A673 (cell line): ENCODE measurements at regions not wholly inside any gene's neighbourhood (a gene's known extent, or its start where the extent isn't known, plus 50 kb on each side); places are given as distances from the start of the nearest gene placed in this dataset.

Source experiments
- BruUV-seq: library from RNA; stranded (reverse); fragments of 400-500 nt; replicated peaks from 2 replicates; lab custom pipeline; 2021; lab: Mats Ljungman, UMichigan
- CTCF ChIA-PET: fragments of 300-600 bp; sonication (Branson Sonifier 250); formaldehyde crosslinking; loops from one replicate; lab custom pipeline; 2022; ENCODE audit warnings: antibody characterized with exemption; lab: Charles Lee
- POLR2A ChIA-PET: fragments of 300-600 bp; sonication (Branson Sonifier 250); formaldehyde crosslinking; loops from one replicate; lab custom pipeline; 2022; ENCODE audit warnings: antibody characterized with exemption; ENCODE audit not compliant: low non-redundant PET; lab: Charles Lee
- DNase-seq: peaks from one replicate; pipeline ENCODE4 v3.0.0-alpha.2; 2015; ENCODE audit warnings: low spot score
- H3K27ac ChIP-seq: fragments of 200-600 bp; sonication (generic); 2 replicates; pipeline ENCODE4 v1.5.1; 2016; ENCODE audit warnings: mixed run types, low read depth, mild to moderate bottlenecking, mixed read lengths, antibody characterized with exemption, low read length; ENCODE audit not compliant: poor library complexity, severe bottlenecking
- H3K27me3 ChIP-seq: fragments of 200-600 bp; sonication (generic); replicated peaks from 2 replicates; pipeline ENCODE4 v1.6.1; 2017; ENCODE audit warnings: mixed run types, low read depth, mild to moderate bottlenecking, mixed read lengths, antibody characterized with exemption, low read length; ENCODE audit not compliant: insufficient read depth, poor library complexity
- H3K36me3 ChIP-seq: fragments of 200-600 bp; sonication (generic); 2 replicates; pipeline ENCODE4 v1.6.1; 2016; ENCODE audit warnings: mixed run types, mild to moderate bottlenecking, mixed read lengths, antibody characterized with exemption, low read length; ENCODE audit not compliant: insufficient read depth, poor library complexity, severe bottlenecking
- H3K4me1 ChIP-seq: fragments of 200-600 bp; sonication (generic); 2 replicates; pipeline ENCODE4 v1.6.1; 2017; ENCODE audit warnings: mixed run types, mild to moderate bottlenecking, mixed read lengths, antibody characterized with exemption, low read length; ENCODE audit not compliant: insufficient read depth, poor library complexity, severe bottlenecking
- H3K4me3 ChIP-seq: fragments of 200-600 bp; sonication (generic); 2 replicates; pipeline ENCODE4 v1.5.1; 2016; ENCODE audit warnings: low read depth, mixed run types, mild to moderate bottlenecking, mixed read lengths, low read length; ENCODE audit not compliant: poor library complexity, severe bottlenecking
- H3K9me3 ChIP-seq: fragments of 200-600 bp; sonication (generic); 2 replicates; pipeline ENCODE4 v1.6.1; 2016; ENCODE audit warnings: mixed run types, low read depth, mild to moderate bottlenecking, mixed read lengths, antibody characterized with exemption, low read length; ENCODE audit not compliant: poor library complexity, severe bottlenecking
- CTCF ChIP-seq: fragments of 300-800, 200-600 bp; sonication (generic); conservative IDR thresholded peaks from 2 replicates; pipeline ENCODE4 v1.5.1; 2017; ENCODE audit warnings: low read depth, mild to moderate bottlenecking, antibody characterized with exemption, low read length, moderate library complexity, mixed read lengths
- EZH2 ChIP-seq: fragments of 200-600 bp; sonication (generic); IDR thresholded peaks from 2 replicates; pipeline ENCODE4 v1.6.1; 2017; ENCODE audit warnings: borderline replicate concordance, low read depth, mild to moderate bottlenecking, mixed read lengths, antibody characterized with exemption, low read length; ENCODE audit not compliant: poor library complexity, severe bottlenecking
- intact Hi-C: fragments of 100-400 bp; cut with micrococcal nuclease; formaldehyde crosslinking; loops from one replicate; pipeline ENCODE4 v1.10.0; 2022; ENCODE audit not compliant: unreplicated experiment

- no peak for TF ChIP-seq EZH2
- TF ChIP-seq CTCF: no peak
- Histone ChIP-seq H3K36me3 (no peaks in the 10 kb centered on the region), H3K9me3 (no peaks in the 10 kb centered on the region), H3K4me3 (no peak overlapping the region), H3K4me1 (peaks cover 6% of the 10 kb centered on the region), H3K27ac (no peak overlapping the region), H3K27me3 (no peaks in the 10 kb centered on the region)
- BruUV-seq: no TSS peak
- POLR2A ChIA-PET: no interaction called here
- CTCF ChIA-PET: no interaction called here
- intact Hi-C loops: no loop called here
- no peak for DNase-seq
Observed at GRCh38 chr9:113668061-113668460, 204.5 kb downstream of the RGS3 start.

GRCh38 chr9:113669522-113670115 lies 206.1 kb downstream of the RGS3 start:
- BruUV-seq: no TSS peak
- TF ChIP-seq EZH2: no peak
- TF ChIP-seq CTCF: no peak
- Histone ChIP-seq H3K9me3 (no peaks in the 10 kb centered on the region), H3K36me3 (no peaks in the 10 kb centered on the region), H3K4me3 (no peak overlapping the region), H3K27me3 (no peaks in the 10 kb centered on the region), H3K4me1 (peaks cover 6% of the 10 kb centered on the region), H3K27ac (no peak overlapping the region)
- CTCF ChIA-PET: no interaction called here
- DNase-seq: no peak
- POLR2A ChIA-PET: no interaction called here
- intact Hi-C loops: no loop called here

GRCh38 chr9:113673726-113674125 lies 202.4 kb upstream of the ZNF618 start:
- peaks cover 2% of the 10 kb centered on the region for H3K27me3 ChIP-seq
- H3K36me3 ChIP-seq: no peaks in the 10 kb centered on the region
- TF ChIP-seq EZH2 (no peak), CTCF (no peak)
- ChIA-PET POLR2A (no interaction called here), CTCF (no interaction called here)
- DNase-seq: no peak
- H3K27ac ChIP-seq: no peak overlapping the region
- H3K4me3 ChIP-seq: no peak overlapping the region
- no peaks in the 10 kb centered on the region for H3K4me1 ChIP-seq
- BruUV-seq: no TSS peak
- intact Hi-C loops: no loop called here
- H3K9me3 ChIP-seq: no peaks in the 10 kb centered on the region
